ENCODE measurements at regions not wholly inside any gene's neighbourhood (a gene's known extent, or its start where the extent isn't known, plus 50 kb on each side); places are given as distances from the start of the nearest gene placed in this dataset.

DNA sequence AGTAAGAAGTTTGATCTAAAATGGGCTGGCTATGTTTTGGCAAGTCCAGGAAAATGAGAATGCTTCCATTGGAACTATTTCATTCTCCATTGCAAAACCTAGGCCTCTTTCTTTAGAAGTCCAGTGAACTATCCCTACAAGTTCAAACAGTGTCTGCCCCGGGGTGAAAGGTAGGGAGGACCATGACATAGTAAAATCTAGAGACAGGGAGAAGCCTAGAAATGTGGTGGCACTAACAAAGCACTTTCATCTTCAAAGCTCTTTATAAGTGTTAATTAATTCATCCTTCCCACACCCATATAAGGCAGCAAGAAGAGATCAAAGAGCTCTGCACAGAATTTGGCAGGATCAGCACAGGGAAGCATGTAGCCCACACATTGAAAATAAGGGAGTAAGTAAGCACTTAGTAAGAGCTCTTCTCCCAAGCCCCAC, 214.5 kb downstream of the IRS1 start:
- DNase-seq (ENCODE audit: extremely low spot score) = no peak
- no peak overlapping the region for H3K27ac ChIP-seq (replicated peaks in 1 of 4)
- no peak overlapping the region for H3K4me3 ChIP-seq
- 73% methylated on average over 1 of the region's 1 CpG for WGBS
- no peaks in the 10 kb centered on the region for H3K36me3 ChIP-seq
- peaks cover 0 to 23% (median 13%) of the 10 kb centered on the region in 4 donors for H3K9me3 ChIP-seq
- peaks cover 9 to 31% (median 19%) of the 10 kb centered on the region in 4 donors for H3K4me1 ChIP-seq
- TF ChIP-seq EP300 (IDR thresholded peaks at IDR 0.05) = no peak
- TF ChIP-seq, protein P1, sequence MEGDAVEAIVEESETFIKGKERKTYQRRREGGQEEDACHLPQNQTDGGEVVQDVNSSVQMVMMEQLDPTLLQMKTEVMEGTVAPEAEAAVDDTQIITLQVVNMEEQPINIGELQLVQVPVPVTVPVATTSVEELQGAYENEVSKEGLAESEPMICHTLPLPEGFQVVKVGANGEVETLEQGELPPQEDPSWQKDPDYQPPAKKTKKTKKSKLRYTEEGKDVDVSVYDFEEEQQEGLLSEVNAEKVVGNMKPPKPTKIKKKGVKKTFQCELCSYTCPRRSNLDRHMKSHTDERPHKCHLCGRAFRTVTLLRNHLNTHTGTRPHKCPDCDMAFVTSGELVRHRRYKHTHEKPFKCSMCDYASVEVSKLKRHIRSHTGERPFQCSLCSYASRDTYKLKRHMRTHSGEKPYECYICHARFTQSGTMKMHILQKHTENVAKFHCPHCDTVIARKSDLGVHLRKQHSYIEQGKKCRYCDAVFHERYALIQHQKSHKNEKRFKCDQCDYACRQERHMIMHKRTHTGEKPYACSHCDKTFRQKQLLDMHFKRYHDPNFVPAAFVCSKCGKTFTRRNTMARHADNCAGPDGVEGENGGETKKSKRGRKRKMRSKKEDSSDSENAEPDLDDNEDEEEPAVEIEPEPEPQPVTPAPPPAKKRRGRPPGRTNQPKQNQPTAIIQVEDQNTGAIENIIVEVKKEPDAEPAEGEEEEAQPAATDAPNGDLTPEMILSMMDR (IDR thresholded peaks at IDR 0.05) = no peak
- no peak for TF ChIP-seq POLR2AphosphoS5 (IDR thresholded peaks at IDR 0.05)
- TF ChIP-seq POLR2A (IDR thresholded peaks at IDR 0.05; ENCODE audit: low read depth) = no peak
- no peaks in the 10 kb centered on the region for H3K27me3 ChIP-seq
- intact Hi-C loops (cut with DNase I) = no loop called here

DNA sequence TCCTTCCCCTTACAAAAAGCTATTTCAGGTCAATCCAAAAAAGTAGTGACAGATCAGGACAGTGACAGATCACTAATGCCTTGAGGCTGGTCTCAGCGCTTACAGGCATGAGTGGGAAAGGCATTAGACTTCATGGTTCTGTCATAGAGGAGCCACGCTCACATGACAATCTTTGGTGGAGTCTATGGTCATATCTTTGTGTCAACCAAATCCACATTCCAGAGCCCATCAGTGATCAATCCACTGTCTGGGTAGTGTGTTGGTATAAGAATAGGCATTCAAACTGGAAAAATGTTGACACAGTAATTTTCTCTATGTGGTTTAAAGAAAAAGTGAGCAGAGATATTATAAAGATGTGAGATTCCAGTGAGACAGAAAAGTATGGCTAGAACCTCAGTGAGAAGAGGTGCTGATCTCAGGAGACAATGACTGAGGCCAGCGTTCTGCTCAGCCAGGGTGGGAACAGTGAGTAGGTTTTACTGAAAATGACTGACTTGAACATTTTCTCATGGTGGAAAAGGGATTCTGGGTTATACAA, 215.0 kb downstream of the IRS1 start:
- 90% methylated on average over 3 of the region's 3 CpGs for WGBS

DNA sequence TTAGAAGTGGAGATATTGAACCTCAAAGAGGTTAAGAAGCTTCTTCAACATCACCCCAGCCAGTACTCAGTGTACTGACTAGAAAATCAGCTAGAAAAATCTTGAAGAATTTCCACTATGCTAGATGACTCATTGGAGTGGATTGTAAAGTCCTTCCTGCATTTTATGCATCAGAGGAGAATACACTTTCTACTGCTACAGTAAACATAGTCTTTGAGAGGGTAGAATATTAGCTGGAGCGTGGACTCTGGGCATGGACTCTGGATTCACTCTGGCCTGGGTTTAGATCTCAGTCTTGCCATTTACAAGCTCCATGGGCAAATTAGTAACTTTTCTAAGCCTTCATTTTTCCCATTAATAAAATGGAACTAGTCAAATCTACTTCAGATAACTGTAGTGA, 215.9 kb downstream of the IRS1 start:
- DNase-seq (ENCODE audit: extremely low spot score) = no peak
- Histone ChIP-seq H3K4me3 (no peak overlapping the region), H3K4me1 (peaks cover 9 to 31% (median 19%) of the 10 kb centered on the region in 4 donors), H3K9me3 (peaks cover 0 to 9% (median 6%) of the 10 kb centered on the region in 4 donors), H3K27me3 (no peaks in the 10 kb centered on the region), H3K27ac (replicated peaks in 1 of 4) (peak overlapping the region in 3 of 4 donors; percentile 51 to 73 (median 59)), H3K36me3 (no peaks in the 10 kb centered on the region)
- WGBS = 46% methylated on average over 1 of the region's 1 CpG
- TF ChIP-seq POLR2AphosphoS5 (IDR thresholded peaks at IDR 0.05) (peak in 1 of 2 donors; percentile 60), EP300 (IDR thresholded peaks at IDR 0.05) (no peak), POLR2A (IDR thresholded peaks at IDR 0.05; ENCODE audit: low read depth) (no peak)
- TF ChIP-seq, protein P1 (IDR thresholded peaks at IDR 0.05) = no peak
- intact Hi-C loops (cut with DNase I) = no loop called here

More for the DNA sequence above, 215.0 kb downstream of the IRS1 start:
- Histone ChIP-seq H3K36me3 (no peaks in the 10 kb centered on the region), H3K27me3 (no peaks in the 10 kb centered on the region), H3K4me3 (no peak overlapping the region), H3K4me1 (peaks cover 9 to 31% (median 19%) of the 10 kb centered on the region in 4 donors), H3K27ac (replicated peaks in 1 of 4) (peak overlapping the region in 1 of 4 donors; percentile 73), H3K9me3 (peaks cover 0 to 18% (median 11%) of the 10 kb centered on the region in 4 donors)
- TF ChIP-seq EP300 (IDR thresholded peaks at IDR 0.05) (no peak), POLR2AphosphoS5 (IDR thresholded peaks at IDR 0.05) (no peak)
- TF ChIP-seq, protein P1 (IDR thresholded peaks at IDR 0.05) = no peak
- no peak for DNase-seq (ENCODE audit: extremely low spot score)
- intact Hi-C loops (cut with DNase I) = no loop called here

DNA sequence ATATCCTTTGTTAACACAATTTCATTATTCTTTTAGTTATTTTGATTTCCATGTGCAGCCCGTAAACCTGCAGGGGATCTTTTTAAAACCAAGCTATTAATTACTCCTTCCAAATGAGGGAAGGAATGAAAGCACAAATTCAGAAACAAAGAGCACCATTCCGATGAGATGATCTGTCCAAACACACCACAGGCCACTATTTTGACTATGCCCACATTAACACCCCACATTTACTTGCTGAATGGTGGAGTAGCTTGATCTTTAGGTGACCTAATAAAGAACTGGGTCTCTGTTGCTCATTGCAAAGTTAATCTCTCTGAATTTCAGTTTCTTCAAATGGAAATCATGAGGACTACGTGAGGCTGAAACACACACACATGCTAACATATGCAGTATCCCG, 218.0 kb downstream of the IRS1 start:
- TF ChIP-seq, protein P1 (IDR thresholded peaks at IDR 0.05) = no peak
- TF ChIP-seq POLR2AphosphoS5 (IDR thresholded peaks at IDR 0.05) = no peak
- TF ChIP-seq POLR2A (IDR thresholded peaks at IDR 0.05; ENCODE audit: low read depth) = no peak
- no peak for TF ChIP-seq EP300 (IDR thresholded peaks at IDR 0.05)
- Histone ChIP-seq H3K4me3 (no peak overlapping the region), H3K9me3 (no peaks in the 10 kb centered on the region), H3K36me3 (no peaks in the 10 kb centered on the region), H3K27me3 (no peaks in the 10 kb centered on the region), H3K27ac (replicated peaks in 1 of 4) (no peak overlapping the region), H3K4me1 (peaks cover 9 to 31% (median 19%) of the 10 kb centered on the region in 4 donors)
- 60% methylated on average over 4 of the region's 4 CpGs for WGBS
- intact Hi-C loops (cut with DNase I) = no loop called here
- no peak for DNase-seq (ENCODE audit: extremely low spot score)

DNA sequence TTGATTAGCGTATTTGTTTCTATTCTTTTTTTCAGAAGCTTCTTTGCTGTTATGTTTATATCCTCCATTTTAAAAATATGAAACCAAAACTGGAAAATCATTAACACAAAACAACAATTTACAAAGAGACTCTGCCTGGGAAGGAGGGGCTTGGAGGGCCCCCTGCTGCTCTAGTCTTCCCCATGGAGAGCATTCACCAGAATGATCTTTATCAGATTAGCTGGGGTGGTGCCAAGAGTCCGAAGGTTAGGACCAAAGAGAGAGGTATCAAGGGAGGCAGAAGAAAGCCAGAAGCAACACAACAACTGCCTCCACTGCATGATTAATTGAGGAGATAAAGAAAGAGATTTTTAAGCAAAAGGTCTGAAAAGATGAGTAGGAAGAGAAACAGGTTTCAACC, 218.6 kb downstream of the IRS1 start:
- 89% methylated on average over 2 of the region's 2 CpGs for WGBS
- intact Hi-C loops (cut with DNase I) = no loop called here
- Histone ChIP-seq H3K9me3 (no peaks in the 10 kb centered on the region), H3K4me1 (peaks cover 9 to 31% (median 19%) of the 10 kb centered on the region in 4 donors), H3K4me3 (no peak overlapping the region), H3K36me3 (no peaks in the 10 kb centered on the region), H3K27ac (replicated peaks in 1 of 4) (no peak overlapping the region), H3K27me3 (no peaks in the 10 kb centered on the region)
- TF ChIP-seq, protein P1 (IDR thresholded peaks at IDR 0.05) = no peak
- no peak for TF ChIP-seq EP300 (IDR thresholded peaks at IDR 0.05)
- TF ChIP-seq POLR2AphosphoS5 (IDR thresholded peaks at IDR 0.05) = no peak
- TF ChIP-seq POLR2A (IDR thresholded peaks at IDR 0.05; ENCODE audit: low read depth) = no peak
- no peak for DNase-seq (ENCODE audit: extremely low spot score)

Measured in esophagus muscularis mucosa (tissue), 4 donors.